Fibroblast of skin of left biceps (primary cell): ENCODE measurements at regions not wholly inside any gene's neighbourhood (a gene's known extent, or its start where the extent isn't known, plus 50 kb on each side); places are given as distances from the start of the nearest gene placed in this dataset.
"Not testable (repeated sequence)": the region's sequence is repeated elsewhere in the genome, so short reads cannot be mapped to it uniquely, and the experiment has no call there.

Experiments used
- DNase-seq, 2 experiments: peaks; one replicate each; pipeline ENCODE4 v3.0.0-alpha.2; 2013; ENCODE audit warnings: low read depth in 2 of 2

DNA sequence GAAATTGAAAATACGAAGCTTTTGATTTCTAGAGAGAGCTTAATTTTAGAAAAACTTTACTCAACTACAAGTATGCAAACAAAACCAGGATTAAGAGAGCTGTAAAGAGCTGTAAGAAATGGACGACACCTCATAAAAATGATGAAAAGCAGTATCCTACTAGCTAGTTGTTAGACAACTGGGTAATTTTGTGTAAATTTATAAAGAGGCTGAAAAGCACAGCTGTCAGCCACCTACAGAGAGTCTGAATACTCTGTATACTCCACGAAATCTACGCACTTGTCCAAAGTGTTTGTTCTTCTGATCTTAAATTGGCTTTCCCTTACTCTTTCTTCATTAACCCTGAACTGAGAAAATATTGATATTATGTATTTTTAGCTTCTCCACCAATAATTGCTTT lies 808.4 kb upstream of the EPHA7 start:
- DNase-seq: no peak

DNA sequence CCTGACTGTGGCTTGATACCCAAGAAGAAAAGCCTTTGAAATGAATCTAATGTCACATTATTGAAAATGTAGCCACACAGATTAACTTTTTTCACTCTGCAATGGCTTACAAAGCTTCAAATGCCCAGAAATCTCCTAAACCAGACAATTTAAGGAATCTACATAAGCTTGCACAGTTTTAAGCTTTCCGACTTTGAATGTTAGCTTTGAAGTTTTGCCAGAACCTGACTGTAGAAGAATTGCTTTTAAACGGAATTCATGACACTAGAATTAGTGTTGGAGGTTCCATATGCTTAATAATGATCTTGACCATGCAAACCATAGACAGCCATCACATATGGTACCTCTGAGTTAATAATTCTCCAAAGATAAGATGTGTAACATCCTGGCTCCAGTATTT lies 798.5 kb upstream of the EPHA7 start:
- no peak for DNase-seq

DNA sequence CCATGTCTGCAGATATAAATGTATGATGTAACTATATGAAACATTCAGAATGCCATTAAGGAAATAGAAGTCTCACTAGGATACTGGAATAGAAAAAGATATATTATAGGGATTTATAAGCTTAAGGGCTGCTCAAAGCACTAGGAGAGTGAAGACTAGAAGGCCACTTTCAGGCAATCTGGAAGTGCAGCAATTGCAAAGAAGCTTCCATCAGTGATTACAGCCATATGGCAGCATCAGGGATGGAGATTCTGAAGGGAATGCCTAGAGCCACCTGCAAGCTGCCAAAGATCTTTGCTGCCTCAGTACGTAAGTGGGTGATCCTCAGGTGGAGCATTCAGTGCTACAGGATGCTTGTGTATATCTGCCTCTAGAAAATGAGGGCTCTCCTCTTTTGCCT lies 796.2 kb upstream of the EPHA7 start:
- no peak for DNase-seq

DNA sequence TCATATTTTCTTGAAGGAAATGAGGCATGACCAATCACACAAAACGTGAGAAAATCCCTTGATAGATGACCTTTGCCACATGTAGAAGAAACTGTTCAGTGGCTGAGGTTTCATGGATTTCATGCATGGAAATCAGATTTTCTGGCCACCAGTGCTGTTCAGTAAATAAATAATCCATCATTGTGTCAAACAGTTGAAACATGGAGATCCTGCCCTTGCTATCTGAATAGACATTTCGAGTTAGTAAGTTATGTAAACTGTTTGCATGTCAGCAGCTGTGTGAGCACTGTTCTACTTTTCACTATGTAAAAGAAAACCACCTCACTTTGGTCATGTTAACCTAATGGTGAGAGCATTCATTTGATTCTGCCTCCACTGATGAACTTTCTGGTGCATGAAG lies 793.9 kb upstream of the EPHA7 start:
- DNase-seq: no peak

DNA sequence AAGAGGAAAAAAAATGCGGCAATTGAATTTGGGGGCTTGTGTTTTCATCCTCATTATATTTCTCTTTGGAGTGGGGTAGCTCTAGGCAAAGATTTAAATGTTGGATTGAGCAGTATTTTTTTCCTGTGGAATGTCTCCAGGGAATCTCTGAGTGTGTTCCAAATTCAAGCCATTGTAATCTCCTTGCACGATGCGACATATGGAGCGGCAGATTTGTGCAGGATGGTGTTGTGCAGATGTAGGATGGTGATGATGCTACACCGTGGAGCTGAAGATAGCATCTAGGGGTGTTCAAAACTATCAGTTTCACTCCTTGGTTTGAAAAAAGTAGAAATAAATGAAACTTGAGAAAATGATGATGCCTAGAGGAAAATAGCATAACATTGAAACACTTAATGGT lies 777.5 kb upstream of the EPHA7 start:
- DNase-seq: no peak

DNA sequence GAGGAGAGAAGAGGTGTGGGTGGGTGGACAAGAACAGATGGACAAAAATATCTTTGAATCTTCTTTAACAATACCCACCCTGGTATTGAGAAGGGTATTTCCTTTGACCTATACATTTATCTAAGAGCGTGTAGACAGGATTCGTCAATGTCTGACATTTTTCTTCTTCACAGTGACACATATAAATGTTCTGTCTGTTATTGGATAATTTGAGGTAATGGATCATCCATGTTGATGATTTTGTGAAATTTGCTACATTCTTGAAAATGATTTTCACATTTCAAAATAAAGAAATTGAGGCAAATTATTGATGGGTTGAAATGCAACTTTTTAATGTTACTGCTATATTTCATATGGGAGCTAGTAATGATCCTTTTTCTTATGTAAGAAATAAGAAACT lies 770.7 kb upstream of the EPHA7 start:
- no peak for DNase-seq

DNA sequence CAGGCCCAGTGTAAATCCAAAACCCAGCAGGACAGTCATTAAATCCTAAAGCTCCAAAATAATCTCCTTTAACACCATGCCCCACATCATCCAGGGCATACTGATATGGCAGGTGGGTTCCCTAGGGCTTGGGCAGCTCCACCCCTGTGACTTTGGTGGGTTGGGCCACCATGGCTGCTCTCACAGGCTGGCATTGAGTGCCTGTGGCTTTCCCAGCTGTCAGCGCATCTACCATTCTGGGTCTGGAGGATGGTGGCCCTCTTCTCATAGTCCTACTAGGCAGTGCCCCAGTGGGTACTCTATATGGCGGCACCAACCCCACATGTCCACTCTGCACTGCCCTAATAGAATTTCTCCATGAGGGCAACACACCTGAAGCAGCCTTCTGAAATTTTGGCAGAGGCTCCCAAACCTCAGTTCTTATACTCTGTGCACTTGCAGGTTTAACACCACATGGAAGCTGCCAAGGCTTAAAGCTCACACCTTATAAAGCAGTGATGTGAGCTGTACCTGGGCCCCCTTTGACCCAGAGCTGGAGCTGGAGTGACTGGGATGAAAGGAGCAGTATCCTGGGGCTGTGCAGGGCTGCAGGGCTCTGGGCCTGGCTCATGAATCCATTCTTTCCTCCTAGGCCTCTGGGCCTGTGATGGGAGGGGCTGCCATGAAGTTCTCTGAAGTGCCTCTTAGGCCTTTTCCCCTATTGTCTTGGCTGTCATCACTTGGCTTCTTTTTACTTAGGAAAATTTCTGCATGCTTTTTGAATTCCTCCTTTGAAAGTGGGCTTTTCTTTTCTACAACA lies 765.5 kb upstream of the EPHA7 start:
- no peak for DNase-seq

DNA sequence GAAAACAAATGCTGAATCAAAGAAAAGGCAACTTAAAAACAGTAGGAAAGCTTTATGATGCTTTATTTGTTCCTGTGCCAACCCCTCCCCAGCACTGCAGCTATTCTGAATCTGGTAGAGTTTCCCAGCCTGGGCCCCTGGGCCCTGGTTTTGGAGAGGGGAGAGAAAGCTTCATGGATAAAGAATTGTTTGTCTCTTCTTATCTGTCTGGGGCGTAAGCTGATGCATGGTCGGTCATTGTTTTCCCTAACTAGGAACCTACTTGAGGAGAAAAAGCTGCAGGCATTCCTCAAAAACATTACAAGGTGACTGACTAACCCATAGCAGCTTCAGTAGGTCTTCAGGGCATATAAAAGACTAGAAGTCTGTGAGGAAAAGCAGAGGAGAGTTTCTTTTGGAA lies 758.1 kb upstream of the EPHA7 start:
- DNase-seq: no peak

DNA sequence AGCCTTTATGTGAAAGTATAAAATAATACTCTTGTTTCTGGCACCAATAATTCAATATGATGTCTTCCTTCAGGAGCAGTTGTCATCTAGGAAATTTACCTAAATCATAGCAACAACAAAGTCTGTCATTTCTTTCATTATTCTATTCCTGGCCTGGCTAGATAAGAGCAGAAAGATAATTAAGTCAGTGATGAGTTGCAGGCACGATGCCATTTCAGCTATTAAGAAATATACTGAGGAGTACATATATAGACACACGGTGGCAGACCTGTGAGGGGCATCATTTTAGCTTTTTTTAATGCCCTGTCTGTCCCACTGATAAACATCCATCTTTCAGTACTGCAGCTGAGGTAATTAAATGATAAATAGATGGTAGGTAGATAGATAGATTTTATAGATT lies 756.1 kb upstream of the EPHA7 start:
- no peak for DNase-seq

DNA sequence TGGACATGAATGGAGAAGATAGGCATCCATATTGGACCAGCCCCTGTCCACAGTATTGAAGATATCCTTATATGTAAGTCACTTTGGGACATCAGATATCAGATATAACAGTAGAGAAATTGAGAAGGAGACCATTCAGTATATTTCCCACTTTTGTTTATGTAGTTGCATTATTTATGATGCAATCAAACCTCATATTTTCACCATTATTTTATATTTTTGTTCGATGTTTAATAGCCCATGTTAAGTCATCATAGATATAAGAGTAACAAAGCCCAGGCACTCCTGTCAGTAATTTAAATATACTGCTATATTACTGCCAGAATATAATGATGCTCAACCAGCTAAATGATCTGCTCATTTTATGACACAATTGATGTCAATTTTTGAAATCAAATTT lies 744.5 kb upstream of the EPHA7 start:
- no peak for DNase-seq

DNA sequence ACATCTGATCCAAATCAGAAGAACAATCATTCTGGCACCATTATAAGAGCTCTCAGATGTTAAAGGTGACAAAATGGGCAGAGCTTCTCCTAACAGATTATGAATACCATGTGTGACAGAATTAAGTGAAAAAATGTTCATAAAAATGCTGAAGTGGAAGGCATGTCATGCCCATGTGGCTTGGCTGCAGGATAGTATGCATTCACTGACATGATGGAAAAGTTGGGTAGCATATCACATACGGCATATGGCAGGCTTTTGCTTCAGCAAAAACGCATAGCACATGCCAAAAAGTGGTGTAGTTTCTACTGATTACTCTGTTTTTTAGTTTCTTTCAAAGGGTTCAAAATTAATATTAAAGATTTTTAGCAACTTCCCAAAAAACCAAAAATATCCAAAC lies 731.5 kb upstream of the EPHA7 start:
- no peak for DNase-seq

DNA sequence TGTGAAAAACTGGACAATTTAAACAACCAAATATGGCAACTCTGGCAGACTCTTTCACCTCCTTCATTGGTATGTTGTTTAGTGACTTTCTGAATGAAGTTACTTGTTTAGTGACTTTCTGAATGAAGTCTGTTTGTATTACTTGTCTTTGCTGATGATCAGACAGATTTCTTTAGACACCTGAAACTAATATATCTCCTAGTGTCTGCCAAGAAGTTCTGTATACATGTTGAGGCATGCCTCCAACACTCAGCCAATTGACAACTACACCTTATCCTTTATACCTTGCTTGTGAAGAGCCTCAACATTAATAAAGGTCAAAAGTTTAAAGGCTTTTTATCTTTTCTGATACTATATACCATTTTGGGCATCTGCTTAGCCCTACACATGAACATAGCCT lies 725.4 kb upstream of the EPHA7 start:
- DNase-seq: no peak

DNA sequence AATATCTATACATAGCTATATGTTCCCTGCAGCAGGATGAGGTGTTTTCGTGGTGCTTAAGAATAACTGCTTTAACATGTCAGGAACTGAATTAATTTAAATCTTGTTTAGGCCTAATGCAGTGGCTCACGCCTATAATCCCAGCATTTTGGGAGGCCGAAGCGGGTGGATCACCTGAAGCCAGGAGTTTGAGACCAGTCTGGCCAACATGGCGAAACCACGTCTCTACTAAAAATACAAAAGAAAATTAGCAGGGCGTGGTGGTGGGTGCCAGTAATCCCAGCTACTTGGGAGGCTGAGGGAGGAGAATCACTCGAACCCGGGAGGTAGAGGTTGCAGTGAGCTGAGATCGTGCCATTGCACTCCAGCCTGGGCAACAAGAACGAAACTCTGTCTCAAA lies 717.8 kb upstream of the EPHA7 start:
- not testable (repeated sequence) for DNase-seq

DNA sequence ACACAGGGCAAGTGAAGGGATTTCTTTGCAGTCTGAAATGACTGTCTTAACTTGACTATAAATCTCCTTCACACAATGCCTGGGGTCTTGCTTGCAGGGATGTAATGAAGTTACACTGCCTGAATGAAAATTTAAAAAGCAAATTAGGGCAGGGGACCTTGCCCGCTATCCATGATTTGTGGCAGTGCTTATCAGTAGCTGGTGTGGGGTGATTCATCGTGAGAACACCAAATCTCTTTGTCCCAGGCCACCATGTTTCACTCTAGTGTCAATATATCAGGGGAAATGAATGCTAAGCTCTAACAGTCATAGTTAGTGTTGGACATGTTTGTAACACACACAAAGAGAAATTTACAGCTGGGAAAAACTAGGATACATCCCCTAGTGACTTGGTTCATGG lies 713.7 kb upstream of the EPHA7 start:
- no peak for DNase-seq

DNA sequence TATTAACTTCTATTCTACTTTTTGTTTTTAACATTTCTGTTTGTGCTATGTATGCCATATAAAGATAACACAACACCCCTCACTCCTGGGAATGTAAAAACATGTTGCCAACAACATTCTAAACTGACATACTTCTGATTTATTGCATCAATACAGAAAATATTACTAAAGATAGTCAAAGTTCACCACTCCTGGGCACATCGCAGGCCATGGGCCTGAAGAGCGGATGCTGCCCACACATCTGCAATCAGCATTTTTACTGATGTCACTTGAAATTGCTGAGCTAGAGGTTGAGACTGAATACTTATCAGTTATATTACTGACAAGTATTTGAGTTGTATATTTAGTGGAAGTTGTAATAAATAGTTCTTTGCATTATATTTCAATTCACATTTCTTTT lies 711.9 kb upstream of the EPHA7 start:
- DNase-seq: no peak

DNA sequence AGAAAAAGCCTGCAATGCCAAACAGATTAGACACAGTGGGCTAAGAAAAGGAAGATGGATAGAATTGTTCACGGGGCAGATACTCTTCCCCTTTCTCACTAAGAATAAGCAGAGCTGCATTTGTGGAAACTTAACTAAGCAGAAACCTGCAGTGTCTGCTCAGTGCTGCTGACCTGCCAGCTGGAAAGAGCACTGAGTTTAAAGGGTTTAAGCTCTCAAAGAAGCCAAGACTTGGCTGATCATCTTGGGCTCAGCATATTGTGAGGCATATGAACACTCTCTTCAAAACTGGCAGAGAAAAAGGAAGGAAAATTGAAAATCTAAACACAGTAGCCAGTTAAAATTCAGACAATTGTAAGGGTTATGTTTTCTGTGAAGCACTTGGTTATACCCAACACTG lies 711.1 kb upstream of the EPHA7 start:
- no peak for DNase-seq

DNA sequence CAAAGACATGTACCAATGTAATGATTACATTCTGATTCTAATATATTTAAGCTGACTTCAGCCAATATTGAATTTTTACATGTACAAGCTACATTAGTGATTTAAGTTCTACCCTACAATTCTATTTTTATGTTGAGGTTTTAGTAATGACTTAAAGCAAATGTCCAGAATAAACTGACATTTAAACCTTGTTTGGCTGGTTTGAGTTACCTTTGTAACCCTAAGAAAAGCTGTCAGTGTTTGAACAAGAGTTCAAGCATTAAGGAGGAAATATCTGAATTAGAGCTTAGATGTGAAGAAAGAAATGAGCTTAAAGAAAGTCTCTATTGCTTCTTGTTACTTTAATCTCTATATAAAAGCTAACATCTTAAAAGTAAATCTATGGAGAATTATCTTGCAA lies 710.6 kb upstream of the EPHA7 start:
- no peak for DNase-seq

DNA sequence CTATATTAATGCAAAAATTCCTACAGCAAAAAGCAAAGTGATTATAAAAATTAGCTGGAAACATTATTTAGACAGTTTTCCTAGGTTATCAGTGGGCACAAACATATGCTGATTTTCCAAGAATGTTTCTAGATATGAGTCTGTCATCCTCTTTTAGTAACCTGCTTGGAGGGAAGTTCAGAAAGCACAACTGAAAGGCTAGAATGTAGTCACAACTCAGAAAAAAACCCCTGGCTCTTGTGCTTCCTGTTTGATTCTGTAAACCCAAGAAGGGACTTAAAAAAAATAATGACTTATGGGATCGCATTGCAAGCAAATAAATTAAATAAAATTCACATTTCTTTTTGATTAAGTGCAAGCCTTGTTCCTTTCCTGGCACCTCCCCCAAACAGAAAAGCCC lies 708.4 kb upstream of the EPHA7 start:
- no peak for DNase-seq

DNA sequence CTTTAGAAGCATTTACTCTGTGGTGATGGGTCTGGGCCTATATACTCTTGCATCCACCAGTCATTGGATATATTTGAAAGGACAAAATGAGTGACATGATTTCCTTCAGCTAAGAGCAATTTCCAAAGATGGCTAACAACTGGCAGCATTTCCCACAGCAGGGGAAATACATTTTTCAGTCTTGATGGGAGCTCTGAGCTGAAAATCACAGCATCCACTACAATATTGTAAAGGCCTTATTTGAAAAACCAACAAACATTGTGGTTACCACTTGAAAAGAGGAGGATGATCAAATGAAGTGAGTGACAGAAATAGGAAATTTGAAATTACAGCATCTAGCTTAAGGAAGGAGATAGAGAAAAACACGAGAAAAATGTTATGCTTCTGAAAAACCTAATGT lies 705.0 kb upstream of the EPHA7 start:
- DNase-seq: no peak

DNA sequence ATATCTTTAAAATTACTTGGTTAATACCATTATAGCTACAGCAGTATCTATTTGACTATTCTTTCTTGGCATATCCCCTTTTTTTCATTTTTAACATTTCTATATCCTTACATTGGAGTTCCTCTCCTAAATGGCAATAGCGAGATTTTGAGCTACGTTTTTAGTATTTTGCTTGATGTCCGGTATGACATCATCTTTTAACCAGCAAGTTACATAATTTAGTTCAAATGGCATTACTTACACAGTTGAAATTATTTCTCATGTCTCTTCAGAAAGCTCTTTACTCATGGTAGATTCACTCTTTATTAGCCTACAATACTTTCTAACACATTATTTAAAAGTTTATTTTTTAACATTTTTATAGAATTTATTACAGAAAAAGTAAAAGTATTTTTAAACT lies 701.7 kb upstream of the EPHA7 start:
- DNase-seq: no peak

DNA sequence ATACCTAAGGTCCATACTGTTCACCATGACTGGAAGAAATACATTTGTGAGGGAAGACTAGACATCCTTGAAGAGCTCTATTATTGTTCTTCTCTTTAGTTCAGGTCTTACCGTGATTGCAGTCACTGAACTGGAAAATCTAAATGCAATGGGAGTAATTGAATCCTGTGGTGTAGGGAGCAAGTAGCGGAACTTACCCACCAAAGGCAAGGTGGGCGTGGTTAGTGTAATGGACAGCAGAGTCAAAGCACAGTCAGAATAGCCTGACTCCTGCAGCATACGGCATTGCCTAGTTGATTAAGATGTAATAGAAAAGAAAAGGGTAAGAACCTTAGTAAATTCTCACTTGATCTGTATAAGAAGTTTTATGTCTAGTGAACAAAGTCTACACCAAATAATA lies 679.7 kb upstream of the EPHA7 start:
- no peak for DNase-seq

DNA sequence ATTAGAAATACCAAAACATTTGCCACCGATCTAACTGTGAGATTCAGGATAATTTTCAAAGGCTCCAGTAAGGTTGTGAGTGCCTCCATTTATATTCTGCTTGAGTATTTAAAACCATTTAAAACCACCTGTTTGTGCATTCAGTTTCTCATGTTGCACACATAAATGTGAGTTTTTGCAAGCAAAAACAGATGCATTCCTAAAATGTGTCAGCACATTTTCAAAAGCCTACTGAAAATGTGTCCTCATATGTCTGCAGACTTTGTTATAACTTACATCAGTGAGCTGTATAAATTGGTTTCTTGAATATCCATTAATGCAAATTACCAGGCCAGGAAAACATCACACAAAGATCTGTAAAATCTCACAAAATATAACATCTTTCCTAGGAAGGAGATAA lies 676.6 kb upstream of the EPHA7 start:
- DNase-seq: no peak

DNA sequence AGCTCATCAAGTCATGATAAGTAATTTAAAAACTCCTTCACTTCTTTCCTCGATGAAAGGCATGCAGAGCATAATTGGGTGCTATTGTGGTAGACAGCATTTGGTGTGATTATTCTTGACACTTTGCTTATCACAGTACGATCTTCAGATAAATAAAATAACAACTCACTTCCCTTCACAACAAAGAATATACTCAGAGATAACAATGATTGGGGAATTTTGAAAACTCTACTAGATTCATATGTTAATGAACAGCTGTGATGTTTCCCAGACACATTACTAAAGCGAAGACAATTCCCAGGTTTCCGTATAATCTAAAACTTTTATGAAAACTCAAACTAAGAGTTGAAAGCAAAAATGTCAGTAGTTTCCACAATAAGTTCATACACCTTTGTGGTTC lies 670.6 kb upstream of the EPHA7 start:
- DNase-seq: no peak

DNA sequence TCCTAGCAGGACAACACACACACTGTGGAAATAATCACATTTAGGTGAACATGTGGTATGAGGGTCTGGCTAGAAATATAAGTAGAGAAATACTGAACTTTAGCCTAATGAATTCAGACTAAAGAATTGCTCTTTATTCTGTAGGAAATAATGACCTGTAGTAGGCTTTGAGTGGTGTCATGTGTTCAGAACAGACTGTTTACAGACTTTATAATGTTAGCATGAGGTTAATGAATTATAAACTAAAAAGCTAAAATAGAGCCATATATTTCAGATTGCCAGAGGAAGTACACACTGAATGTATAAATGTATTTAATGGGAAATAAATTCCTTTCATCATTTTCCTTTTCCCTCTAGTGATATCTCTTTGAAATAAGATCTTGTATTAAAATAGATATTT lies 669.5 kb upstream of the EPHA7 start:
- no peak for DNase-seq
